WTC11 (cell line): ENCODE measurements at regions not wholly inside any gene's neighbourhood (a gene's known extent, or its start where the extent isn't known, plus 50 kb on each side); places are given as distances from the start of the nearest gene placed in this dataset.

Experiments used
- GTF2I ChIP-seq: fragments of 250-450 bp; sonication (Bioruptor Pico); conservative IDR thresholded peaks from 2 replicates; pipeline ENCODE4 v1.4.0; 2021; ENCODE audit warnings: mild to moderate bottlenecking
- IRF2 ChIP-seq: sonication (generic); formaldehyde crosslinking; IDR thresholded peaks from 2 replicates; pipeline ENCODE4 v1.8.0; 2022; ENCODE audit warnings: low read depth, missing genetic modification reagents, borderline replicate concordance
- SMAD4 ChIP-seq: sonication (generic); formaldehyde crosslinking; IDR thresholded peaks from 2 replicates; pipeline ENCODE4 v1.8.0; 2022; ENCODE audit warnings: mild to moderate bottlenecking, missing genetic modification reagents
- SP1 ChIP-seq: sonication (generic); formaldehyde crosslinking; conservative IDR thresholded peaks from 2 replicates; pipeline ENCODE4 v1.8.1; 2022; ENCODE audit warnings: missing genetic modification reagents
- TCF7 ChIP-seq: sonication (generic); formaldehyde crosslinking; IDR thresholded peaks from 2 replicates; pipeline ENCODE4 v1.8.0; 2022; ENCODE audit warnings: mild to moderate bottlenecking, low read depth, missing genetic modification reagents, moderate library complexity
- TEAD4 ChIP-seq: sonication (generic); formaldehyde crosslinking; IDR thresholded peaks from 2 replicates; pipeline ENCODE4 v1.8.0; 2022; ENCODE audit warnings: mild to moderate bottlenecking, missing genetic modification reagents
- ZBTB21 ChIP-seq: sonication (generic); formaldehyde crosslinking; IDR thresholded peaks from 2 replicates; pipeline ENCODE4 v1.8.1; 2023; ENCODE audit warnings: mild to moderate bottlenecking, missing genetic modification reagents, borderline replicate concordance
- ZNF317 ChIP-seq: sonication (generic); formaldehyde crosslinking; IDR thresholded peaks from 2 replicates; pipeline ENCODE4 v1.8.1; 2023; ENCODE audit warnings: low read depth, mild to moderate bottlenecking, moderate library complexity, missing genetic modification reagents, borderline replicate concordance
- TF ChIP-seq, protein P1 (sequence below): fragments of 200-600 bp; IDR thresholded peaks from 2 replicates; pipeline ENCODE4 v1.8.0; 2022; ENCODE audit warnings: antibody characterized with exemption
- TF ChIP-seq, protein P2 (sequence below): sonication (generic); formaldehyde crosslinking; IDR thresholded peaks from 2 replicates; pipeline ENCODE4 v1.8.1; 2023; ENCODE audit warnings: mild to moderate bottlenecking, missing genetic modification reagents
- TF ChIP-seq, protein P3 (sequence below): sonication (generic); formaldehyde crosslinking; IDR thresholded peaks from 2 replicates; pipeline ENCODE4 v1.8.0; 2022; ENCODE audit warnings: mild to moderate bottlenecking, missing genetic modification reagents
- TF ChIP-seq, protein P4 (sequence below): sonication (generic); formaldehyde crosslinking; IDR thresholded peaks from 2 replicates; pipeline ENCODE4 v1.8.0; 2023; ENCODE audit warnings: missing genetic modification reagents
- TF ChIP-seq, protein P5 (sequence below): fragments of 250-450 bp; sonication (Bioruptor Pico); IDR thresholded peaks from 2 replicates; pipeline ENCODE4 v2.1.2; 2022; ENCODE audit warnings: mild to moderate bottlenecking, moderate library complexity

DNA sequence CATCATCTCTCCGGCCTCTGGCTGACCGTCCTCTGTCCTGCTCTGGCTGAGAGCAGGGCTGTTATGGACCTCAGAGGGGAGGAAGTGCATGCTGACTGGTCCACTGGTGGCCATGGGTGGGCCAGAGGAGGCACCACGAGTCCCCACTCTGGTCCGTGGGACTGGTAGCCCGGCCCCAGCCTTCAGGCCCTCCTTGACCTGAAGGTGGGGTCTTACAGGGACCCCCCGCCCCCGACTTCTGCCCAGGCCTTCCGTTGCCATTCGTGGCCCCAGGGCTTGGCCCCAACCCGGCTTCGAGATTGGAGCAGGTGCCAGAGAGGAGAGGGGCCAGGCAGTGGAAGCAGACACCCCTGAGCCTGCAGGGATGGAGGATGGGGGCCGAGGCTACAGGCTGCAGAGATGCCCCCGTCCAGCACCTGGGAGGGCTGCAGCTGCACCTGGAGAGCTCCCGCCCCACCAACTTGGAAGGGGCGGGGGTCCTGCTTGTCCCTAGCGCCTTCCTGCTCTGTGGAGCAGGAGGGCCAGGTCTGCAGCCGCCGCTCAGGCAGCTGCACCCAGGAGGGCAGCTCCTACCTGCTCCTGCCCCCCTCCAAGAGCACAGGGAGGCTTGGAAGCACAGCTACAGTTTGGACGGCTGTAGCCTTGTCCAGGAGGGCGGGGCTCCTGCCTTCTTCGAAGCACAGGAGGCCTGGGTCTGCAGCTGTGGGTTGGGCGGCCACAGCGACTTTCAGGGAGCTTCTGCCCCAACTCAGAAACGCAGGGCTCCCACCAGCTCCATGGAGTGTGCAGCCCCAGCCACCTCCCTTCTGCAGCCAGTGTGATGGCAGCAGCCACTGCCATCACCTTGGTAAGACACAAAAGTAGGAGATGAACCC lies 142.5 kb downstream of the KLF13 start:
- TF ChIP-seq TEAD4 (no peak), SP1 (CRISPR knock-in tag) (no peak), GTF2I (CRISPR knock-in tag) (no peak), SMAD4 (CRISPR knock-in tag) (no peak), ZNF317 (CRISPR knock-in tag) (no peak), TCF7 (CRISPR knock-in tag) (no peak), ZBTB21 (CRISPR knock-in tag) (no peak), IRF2 (CRISPR knock-in tag) (no peak)
- TF ChIP-seq, protein P1, sequence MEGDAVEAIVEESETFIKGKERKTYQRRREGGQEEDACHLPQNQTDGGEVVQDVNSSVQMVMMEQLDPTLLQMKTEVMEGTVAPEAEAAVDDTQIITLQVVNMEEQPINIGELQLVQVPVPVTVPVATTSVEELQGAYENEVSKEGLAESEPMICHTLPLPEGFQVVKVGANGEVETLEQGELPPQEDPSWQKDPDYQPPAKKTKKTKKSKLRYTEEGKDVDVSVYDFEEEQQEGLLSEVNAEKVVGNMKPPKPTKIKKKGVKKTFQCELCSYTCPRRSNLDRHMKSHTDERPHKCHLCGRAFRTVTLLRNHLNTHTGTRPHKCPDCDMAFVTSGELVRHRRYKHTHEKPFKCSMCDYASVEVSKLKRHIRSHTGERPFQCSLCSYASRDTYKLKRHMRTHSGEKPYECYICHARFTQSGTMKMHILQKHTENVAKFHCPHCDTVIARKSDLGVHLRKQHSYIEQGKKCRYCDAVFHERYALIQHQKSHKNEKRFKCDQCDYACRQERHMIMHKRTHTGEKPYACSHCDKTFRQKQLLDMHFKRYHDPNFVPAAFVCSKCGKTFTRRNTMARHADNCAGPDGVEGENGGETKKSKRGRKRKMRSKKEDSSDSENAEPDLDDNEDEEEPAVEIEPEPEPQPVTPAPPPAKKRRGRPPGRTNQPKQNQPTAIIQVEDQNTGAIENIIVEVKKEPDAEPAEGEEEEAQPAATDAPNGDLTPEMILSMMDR: no peak
- TF ChIP-seq, protein P2, sequence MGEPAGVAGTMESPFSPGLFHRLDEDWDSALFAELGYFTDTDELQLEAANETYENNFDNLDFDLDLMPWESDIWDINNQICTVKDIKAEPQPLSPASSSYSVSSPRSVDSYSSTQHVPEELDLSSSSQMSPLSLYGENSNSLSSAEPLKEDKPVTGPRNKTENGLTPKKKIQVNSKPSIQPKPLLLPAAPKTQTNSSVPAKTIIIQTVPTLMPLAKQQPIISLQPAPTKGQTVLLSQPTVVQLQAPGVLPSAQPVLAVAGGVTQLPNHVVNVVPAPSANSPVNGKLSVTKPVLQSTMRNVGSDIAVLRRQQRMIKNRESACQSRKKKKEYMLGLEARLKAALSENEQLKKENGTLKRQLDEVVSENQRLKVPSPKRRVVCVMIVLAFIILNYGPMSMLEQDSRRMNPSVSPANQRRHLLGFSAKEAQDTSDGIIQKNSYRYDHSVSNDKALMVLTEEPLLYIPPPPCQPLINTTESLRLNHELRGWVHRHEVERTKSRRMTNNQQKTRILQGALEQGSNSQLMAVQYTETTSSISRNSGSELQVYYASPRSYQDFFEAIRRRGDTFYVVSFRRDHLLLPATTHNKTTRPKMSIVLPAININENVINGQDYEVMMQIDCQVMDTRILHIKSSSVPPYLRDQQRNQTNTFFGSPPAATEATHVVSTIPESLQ: no peak
- TF ChIP-seq, protein P3, sequence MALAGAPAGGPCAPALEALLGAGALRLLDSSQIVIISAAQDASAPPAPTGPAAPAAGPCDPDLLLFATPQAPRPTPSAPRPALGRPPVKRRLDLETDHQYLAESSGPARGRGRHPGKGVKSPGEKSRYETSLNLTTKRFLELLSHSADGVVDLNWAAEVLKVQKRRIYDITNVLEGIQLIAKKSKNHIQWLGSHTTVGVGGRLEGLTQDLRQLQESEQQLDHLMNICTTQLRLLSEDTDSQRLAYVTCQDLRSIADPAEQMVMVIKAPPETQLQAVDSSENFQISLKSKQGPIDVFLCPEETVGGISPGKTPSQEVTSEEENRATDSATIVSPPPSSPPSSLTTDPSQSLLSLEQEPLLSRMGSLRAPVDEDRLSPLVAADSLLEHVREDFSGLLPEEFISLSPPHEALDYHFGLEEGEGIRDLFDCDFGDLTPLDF (CRISPR knock-in tag): no peak
- TF ChIP-seq, protein P4, sequence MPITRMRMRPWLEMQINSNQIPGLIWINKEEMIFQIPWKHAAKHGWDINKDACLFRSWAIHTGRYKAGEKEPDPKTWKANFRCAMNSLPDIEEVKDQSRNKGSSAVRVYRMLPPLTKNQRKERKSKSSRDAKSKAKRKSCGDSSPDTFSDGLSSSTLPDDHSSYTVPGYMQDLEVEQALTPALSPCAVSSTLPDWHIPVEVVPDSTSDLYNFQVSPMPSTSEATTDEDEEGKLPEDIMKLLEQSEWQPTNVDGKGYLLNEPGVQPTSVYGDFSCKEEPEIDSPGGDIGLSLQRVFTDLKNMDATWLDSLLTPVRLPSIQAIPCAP (CRISPR knock-in tag): no peak
- TF ChIP-seq, protein P5, sequence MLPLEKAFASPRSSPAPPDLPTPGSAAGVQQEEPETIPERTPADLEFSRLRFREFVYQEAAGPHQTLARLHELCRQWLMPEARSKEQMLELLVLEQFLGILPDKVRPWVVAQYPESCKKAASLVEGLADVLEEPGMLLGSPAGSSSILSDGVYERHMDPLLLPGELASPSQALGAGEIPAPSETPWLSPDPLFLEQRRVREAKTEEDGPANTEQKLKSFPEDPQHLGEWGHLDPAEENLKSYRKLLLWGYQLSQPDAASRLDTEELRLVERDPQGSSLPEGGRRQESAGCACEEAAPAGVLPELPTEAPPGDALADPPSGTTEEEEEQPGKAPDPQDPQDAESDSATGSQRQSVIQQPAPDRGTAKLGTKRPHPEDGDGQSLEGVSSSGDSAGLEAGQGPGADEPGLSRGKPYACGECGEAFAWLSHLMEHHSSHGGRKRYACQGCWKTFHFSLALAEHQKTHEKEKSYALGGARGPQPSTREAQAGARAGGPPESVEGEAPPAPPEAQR: no peak
